ENCODE measurements at regions not wholly inside any gene's neighbourhood (a gene's known extent, or its start where the extent isn't known, plus 50 kb on each side); places are given as distances from the start of the nearest gene placed in this dataset.

GRCh38 chr3:61444782-61445181 lies 116.6 kb upstream of the PTPRG start:
- no peak for TF ChIP-seq CTCF (optimal IDR thresholded peaks at IDR 0.05 in 1 of 3, IDR thresholded peaks at IDR 0.05 in 1 of 3, conservative IDR thresholded peaks at IDR 0.05 in 1 of 3; ENCODE audit: extremely low read depth in 1 of 3, insufficient read depth in 2 of 3, low read length in 3 of 3)
- no peak for TF ChIP-seq EZH2 (IDR thresholded peaks at IDR 0.05; ENCODE audit: low read length)
